H54 (cell line): ENCODE measurements at regions not wholly inside any gene's neighbourhood (a gene's known extent, or its start where the extent isn't known, plus 50 kb on each side); places are given as distances from the start of the nearest gene placed in this dataset.
A peak's percentile ranks its signal among the peaks of the same experiment; 100 is the strongest.
"Not testable (repeated sequence)": the region's sequence is repeated elsewhere in the genome, so short reads cannot be mapped to it uniquely, and the experiment has no call there.

Source experiments
- DNase-seq: peaks from one replicate; pipeline ENCODE4 v3.0.0; 2011; ENCODE audit warnings: low spot score, mixed read lengths; ENCODE audit not compliant: insufficient read length
- FAIRE-seq: peaks from 3 replicates; lab custom pipeline; 2011; peaks lifted over from hg19 to GRCh38; lab: Jason Lieb, UNC
- POLR2A ChIP-seq: IDR thresholded peaks from 2 replicates; pipeline ENCODE4 v1.6.1; 2011; ENCODE audit warnings: low read depth, mild to moderate bottlenecking, low read length

- TF ChIP-seq POLR2A: no peak
- DNase-seq (no peak), FAIRE-seq (no peak)
Observed at GRCh38 chr10:100664316-100665149, 80.8 kb upstream of the PAX2 start.

GRCh38 chr10:100666634-100667033 lies 78.7 kb upstream of the PAX2 start:
- FAIRE-seq, DNase-seq: not testable (repeated sequence)

GRCh38 chr10:100669616-100670015 lies 75.8 kb upstream of the PAX2 start:
- TF ChIP-seq POLR2A: no peak
- DNase-seq: no peak
- no peak for FAIRE-seq

- no peak for FAIRE-seq
Observed at GRCh38 chr10:100670368-100670767, 75.0 kb upstream of the PAX2 start.

GRCh38 chr10:100670828-100671479 lies 74.4 kb upstream of the PAX2 start:
- no peak for TF ChIP-seq POLR2A
- no peak for FAIRE-seq
- peak; percentile 60 for DNase-seq

More at GRCh38 chr10:100670368-100670767, 75.0 kb upstream of the PAX2 start:
- no peak for TF ChIP-seq POLR2A
- DNase-seq: no peak

- TF ChIP-seq POLR2A: no peak
- FAIRE-seq (no peak), DNase-seq (no peak)
Observed at GRCh38 chr10:100672199-100672598, 73.2 kb upstream of the PAX2 start.

GRCh38 chr10:100677290-100677945 lies 68.0 kb upstream of the PAX2 start:
- no peak for FAIRE-seq
- no peak for DNase-seq
- TF ChIP-seq POLR2A: no peak

- no peak for TF ChIP-seq POLR2A
- no peak for FAIRE-seq
- no peak for DNase-seq
Observed at GRCh38 chr10:100679327-100679726, 66.1 kb upstream of the PAX2 start.

GRCh38 chr10:100683004-100683403 lies 62.4 kb upstream of the PAX2 start:
- no peak for TF ChIP-seq POLR2A
- FAIRE-seq (no peak), DNase-seq (no peak)

- TF ChIP-seq POLR2A: no peak
- no peak for DNase-seq
- FAIRE-seq: no peak
Observed at GRCh38 chr10:100683545-100684300, 61.7 kb upstream of the PAX2 start.

GRCh38 chr10:100684688-100685235 lies 60.6 kb upstream of the PAX2 start:
- FAIRE-seq (no peak), DNase-seq (no peak)
- TF ChIP-seq POLR2A: no peak

GRCh38 chr10:100685331-100685730 lies 60.1 kb upstream of the PAX2 start:
- no peak for DNase-seq
- no peak for FAIRE-seq
- TF ChIP-seq POLR2A: no peak
